H1 (cell line): ENCODE measurements at regions not wholly inside any gene's neighbourhood (a gene's known extent, or its start where the extent isn't known, plus 50 kb on each side); places are given as distances from the start of the nearest gene placed in this dataset.
A peak's percentile ranks its signal among the peaks of the same experiment; 100 is the strongest.

Experiments
- CTCF ChIA-PET: fragments of 300-600 bp; sonication (Branson Sonifier 250); formaldehyde crosslinking; loops from one replicate; lab custom pipeline; 2021; ENCODE audit not compliant: partially characterized antibody; lab: Charles Lee
- POLR2A ChIA-PET: fragments of 300-600 bp; sonication (Branson Sonifier 250); formaldehyde crosslinking; loops from one replicate; lab custom pipeline; 2021; ENCODE audit warnings: inconsistent platforms; ENCODE audit not compliant: partially characterized antibody; lab: Charles Lee
- DNase-seq, 2 experiments: peaks; one replicate each; pipeline versions ENCODE4 v3.0.0 to v3.0.0-alpha.2; 2010 to 2022; ENCODE audit warnings: low spot score in 2 of 2, low read depth in 1 of 2, mixed read lengths in 1 of 2
- FAIRE-seq: peaks from 2 replicates; lab custom pipeline; 2011; peaks lifted over from hg19 to GRCh38; lab: Jason Lieb, UNC
- H2AFZ ChIP-seq: 2 replicates; pipeline ENCODE4 v1.8.1; 2012; ENCODE audit warnings: low read length, inconsistent platforms
- H2AK5ac ChIP-seq: 2 replicates; pipeline ENCODE4 v1.6.1; 2013; ENCODE audit warnings: low read depth, low read length
- H2BK120ac ChIP-seq: replicated peaks from 2 replicates; pipeline ENCODE3; 2013; ENCODE audit warnings: low read depth, low read length, inconsistent platforms
- H2BK12ac ChIP-seq: 2 replicates; pipeline ENCODE4 v1.6.1; 2013; ENCODE audit warnings: low read depth, low read length
- H2BK15ac ChIP-seq: 2 replicates; pipeline ENCODE4 v1.6.1; 2013; ENCODE audit warnings: low read length
- H2BK20ac ChIP-seq: 2 replicates; pipeline ENCODE4 v1.6.1; 2013; ENCODE audit warnings: low read length
- H2BK5ac ChIP-seq: 2 replicates; pipeline ENCODE4 v1.6.1; 2013; ENCODE audit warnings: low read depth, low read length
- H3K14ac ChIP-seq: 2 replicates; pipeline ENCODE4 v1.6.1; 2013; ENCODE audit warnings: inconsistent platforms; ENCODE audit not compliant: insufficient read length
- H3K18ac ChIP-seq: 2 replicates; pipeline ENCODE4 v1.6.1; 2013; ENCODE audit warnings: low read length; ENCODE audit errors: extremely low read depth
- H3K23ac ChIP-seq: 2 replicates; pipeline ENCODE4 v1.6.1; 2013; ENCODE audit warnings: inconsistent platforms; ENCODE audit not compliant: insufficient read length
- H3K23me2 ChIP-seq: 2 replicates; pipeline ENCODE4 v1.6.1; 2013; ENCODE audit warnings: low read depth, low read length
- H3K27ac ChIP-seq: 2 replicates; pipeline ENCODE4 v1.6.1; 2011; ENCODE audit warnings: low read depth, low read length, inconsistent platforms
- H3K27me3 ChIP-seq, 4 experiments: replicated peaks in 1 of 4; 1 replicate in 1 of 4; 2 replicates in 3 of 4; pipeline versions ENCODE4 v1.6.1 to v1.8.1; 2011 to 2013; ENCODE audit warnings: low read length in 3 of 4, mild to moderate bottlenecking in 3 of 4, inconsistent platforms in 2 of 4, mixed read lengths in 2 of 4, moderate library complexity in 1 of 4; ENCODE audit not compliant: control insufficient read depth in 3 of 4, insufficient read depth in 3 of 4; ENCODE audit errors: extremely low read depth in 1 of 4
- H3K36me3 ChIP-seq, 4 experiments: 2 replicates each; pipeline versions ENCODE4 v1.6.1 to v1.8.1; 2011 to 2013; ENCODE audit warnings: mild to moderate bottlenecking in 4 of 4, low read length in 3 of 4, moderate library complexity in 2 of 4, control low read depth in 1 of 4, inconsistent platforms in 1 of 4; ENCODE audit not compliant: insufficient read depth in 4 of 4, control insufficient read depth in 2 of 4
- H3K4ac ChIP-seq: replicated peaks from 2 replicates; pipeline ENCODE3; 2013; ENCODE audit warnings: low read length, low read depth, mixed read lengths, inconsistent platforms; ENCODE audit not compliant: insufficient read length
- H3K4me1 ChIP-seq, 4 experiments: replicated peaks in 1 of 4; 1 replicate in 1 of 4; 2 replicates in 3 of 4; pipeline versions ENCODE4 v1.6.1 to v1.8.1; 2011 to 2013; ENCODE audit warnings: low read length in 3 of 4, inconsistent platforms in 2 of 4, mixed read lengths in 1 of 4; ENCODE audit not compliant: insufficient read depth in 4 of 4, control insufficient read depth in 3 of 4
- H3K4me2 ChIP-seq, 2 experiments: 2 replicates each; pipeline versions ENCODE4 v1.6.1 to v1.8.1; 2011 to 2013; ENCODE audit warnings: low read depth in 2 of 2, low read length in 2 of 2, control low read depth in 1 of 2, inconsistent platforms in 1 of 2, mild to moderate bottlenecking in 1 of 2; ENCODE audit not compliant: insufficient read depth in 1 of 2
- H3K4me3 ChIP-seq, 4 experiments: fragments of 200-600, 300-600 bp in 1 of 4; sonication (generic), shearing (Covaris generic), sonication (Bioruptor Twin) in 1 of 4; 2 replicates each; pipeline versions ENCODE4 v1.5.1 to v1.8.1; 2011 to 2016; ENCODE audit warnings: low read length in 4 of 4, low read depth in 3 of 4, control low read depth in 2 of 4, inconsistent platforms in 2 of 4, mild to moderate bottlenecking in 2 of 4, mixed read lengths in 1 of 4, moderate library complexity in 1 of 4; ENCODE audit not compliant: insufficient read depth in 2 of 4; ENCODE audit errors: extremely low read depth in 1 of 4
- H3K56ac ChIP-seq: replicated peaks from 2 replicates; pipeline ENCODE3; 2013; ENCODE audit warnings: low read depth, mild to moderate bottlenecking, mixed read lengths, low read length, inconsistent platforms; ENCODE audit not compliant: insufficient read length
- H3K79me1 ChIP-seq: 2 replicates; pipeline ENCODE4 v1.6.1; 2013; ENCODE audit warnings: low read depth, low read length, control low read depth
- H3K79me2 ChIP-seq, 2 experiments: 2 replicates each; pipeline versions ENCODE4 v1.6.1 to v1.8.1; 2012 to 2013; ENCODE audit warnings: low read length in 2 of 2, mild to moderate bottlenecking in 2 of 2, inconsistent platforms in 1 of 2; ENCODE audit not compliant: insufficient read depth in 2 of 2, control insufficient read depth in 1 of 2
- H3K9ac ChIP-seq, 4 experiments: replicated peaks in 1 of 4; 1 replicate in 1 of 4; 2 replicates in 3 of 4; pipeline versions ENCODE4 v1.6.1 to v1.8.1; 2011 to 2013; ENCODE audit warnings: low read depth in 3 of 4, low read length in 3 of 4, control low read depth in 2 of 4, mild to moderate bottlenecking in 2 of 4, moderate library complexity in 2 of 4, inconsistent platforms in 1 of 4; ENCODE audit errors: extremely low read depth in 1 of 4
- H3K9me3 ChIP-seq, 2 experiments: 2 replicates each; pipeline versions ENCODE4 v1.6.1 to v1.8.1; 2012 to 2013; ENCODE audit warnings: mild to moderate bottlenecking in 2 of 2, moderate library complexity in 2 of 2, control low read depth in 1 of 2, inconsistent platforms in 1 of 2, low read depth in 1 of 2, low read length in 1 of 2, mixed read lengths in 1 of 2; ENCODE audit not compliant: insufficient read depth in 2 of 2
- H4K20me1 ChIP-seq, 2 experiments: replicated peaks in 1 of 2; 2 replicates each; pipeline versions ENCODE3 to v1.8.1; 2011 to 2013; ENCODE audit warnings: inconsistent platforms in 2 of 2, low read length in 2 of 2, mild to moderate bottlenecking in 1 of 2; ENCODE audit not compliant: insufficient read depth in 2 of 2, control insufficient read depth in 1 of 2
- H4K5ac ChIP-seq: 2 replicates; pipeline ENCODE4 v1.6.1; 2013; ENCODE audit warnings: low read length, low read depth, mixed read lengths, inconsistent platforms; ENCODE audit not compliant: insufficient read length
- H4K8ac ChIP-seq: 2 replicates; pipeline ENCODE4 v1.8.0; 2013; ENCODE audit warnings: mild to moderate bottlenecking, moderate library complexity, low read length, inconsistent platforms; ENCODE audit not compliant: insufficient read depth; ENCODE audit errors: extremely low read depth
- H4K91ac ChIP-seq: replicated peaks from 2 replicates; pipeline ENCODE3; 2013; ENCODE audit warnings: low read length, mixed read lengths, inconsistent platforms; ENCODE audit not compliant: insufficient read length
- E2F6 ChIP-seq: IDR thresholded peaks from 2 replicates; pipeline ENCODE4 v1.6.1; 2012; ENCODE audit warnings: inconsistent platforms
- POU5F1 ChIP-seq: IDR thresholded peaks from 2 replicates; pipeline ENCODE4 v1.6.1; 2011; ENCODE audit warnings: low read depth, mild to moderate bottlenecking, low read length, moderate library complexity
- RAD21 ChIP-seq, 2 experiments: IDR thresholded peaks in 1 of 2; conservative IDR thresholded peaks in 1 of 2; 2 replicates each; pipeline ENCODE4 v1.6.1; 2011; ENCODE audit warnings: low read depth in 2 of 2, low read length in 2 of 2, improper control_type of control experiment in 1 of 2, inconsistent platforms in 1 of 2, mild to moderate bottlenecking in 1 of 2, moderate library complexity in 1 of 2
- RXRA ChIP-seq: IDR thresholded peaks from 2 replicates; pipeline ENCODE4 v1.6.1; 2011; ENCODE audit warnings: low read depth, mild to moderate bottlenecking, low read length, moderate library complexity; ENCODE audit not compliant: insufficient read depth
- YY1 ChIP-seq: IDR thresholded peaks from 2 replicates; pipeline ENCODE4 v1.6.1; 2011; ENCODE audit warnings: low read depth, mild to moderate bottlenecking, low read length
- WGBS, 2 experiments: shearing (Covaris generic) in 1 of 2; methylation state at CpG; one replicate each; pipeline versions ENCODE4 v1.1.6 to v1.1.7; 2013 to 2015; ENCODE audit warnings: low lambda C conversion rate in 2 of 2, mixed read lengths in 2 of 2, inconsistent platforms in 1 of 2, low coverage in 1 of 2, missing lambda C conversion rate in 1 of 2; ENCODE audit not compliant: insufficient replicate concordance in 2 of 2, insufficient coverage in 1 of 2, insufficient read length in 1 of 2; ENCODE audit errors: extremely low coverage in 1 of 2, missing lambda C conversion rate in 1 of 2; 5-methylcytosine and 5-hydroxymethylcytosine counted together
- TF ChIP-seq, protein P1 (sequence below): IDR thresholded peaks from 2 replicates; pipeline ENCODE4 v1.6.1; 2012; ENCODE audit warnings: inconsistent platforms

DNA sequence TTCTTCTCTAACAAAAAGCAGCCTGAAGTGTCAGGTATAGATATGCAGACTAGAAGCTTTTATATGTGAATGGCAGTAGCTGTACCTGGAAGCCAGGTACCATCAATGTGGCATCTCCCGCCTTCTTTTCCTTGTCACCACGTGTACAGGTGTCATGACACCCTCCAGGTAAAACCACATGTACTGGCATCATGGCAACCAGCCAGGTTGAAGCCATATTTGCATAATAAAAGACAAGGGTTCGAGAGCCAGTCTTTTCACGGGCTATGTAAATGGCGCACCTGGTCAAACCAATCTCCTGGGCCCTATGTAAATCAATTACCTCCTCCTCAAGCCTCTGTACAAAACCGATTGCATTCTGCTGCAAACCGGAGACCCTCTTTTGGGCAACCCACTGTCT lies 541.3 kb downstream of the CDH11 start:
- H3K36me3 ChIP-seq, result no peaks in the 10 kb centered on the region
- no peak overlapping the region for H2BK20ac ChIP-seq
- no peaks in the 10 kb centered on the region for H3K79me2 ChIP-seq
- FAIRE-seq, result no peak
- no peak overlapping the region for H3K27ac ChIP-seq
- H3K9ac ChIP-seq, result no peak overlapping the region
- 73% methylated on average over 7 of the region's 7 CpGs; no CpG with 5 or more reads in 1 of the 2 experiments for WGBS, 2 experiments
- H3K56ac ChIP-seq, result no peak overlapping the region
- H3K9me3 ChIP-seq, result no peaks in the 10 kb centered on the region
- H3K18ac ChIP-seq, result no peak overlapping the region
- H3K23ac ChIP-seq, result no peak overlapping the region
- H2AK5ac ChIP-seq, result no peak overlapping the region
- H2AFZ ChIP-seq, result no peak overlapping the region
- H4K91ac ChIP-seq, result no peak overlapping the region
- POLR2A ChIA-PET, result no interaction called here
- H3K4me3 ChIP-seq, result no peak overlapping the region
- CTCF ChIA-PET, result interaction anchor here (0.6 kb wide), 1 partner anchor 257 kb away, joined by 5 read pairs; no protein-coding TSS in a partner anchor
- no peak overlapping the region for H2BK120ac ChIP-seq
- peaks cover 0 to 3% (median 0%) of the 10 kb centered on the region in 4 experiments; a peak in 1 of 7 replicates for H3K4me1 ChIP-seq
- H3K4me2 ChIP-seq, result no peak overlapping the region
- no peaks in the 10 kb centered on the region for H3K79me1 ChIP-seq
- no peaks in the 10 kb centered on the region for H3K27me3 ChIP-seq
- H3K14ac ChIP-seq, result no peak overlapping the region
- no peaks in the 10 kb centered on the region for H4K20me1 ChIP-seq
- H3K23me2 ChIP-seq, result no peaks in the 10 kb centered on the region
- TF ChIP-seq RXRA (no peak), POU5F1 (peak; percentile 45; the same call in 1 of the 2 replicates), E2F6 (peak; percentile 98), YY1 (no peak), RAD21 (IDR thresholded peaks at IDR 0.05 in 1 of 2, conservative IDR thresholded peaks at IDR 0.05 in 1 of 2; ENCODE audit: low read depth in 2 of 2, low read length in 2 of 2) (no peak)
- TF ChIP-seq, protein P1, sequence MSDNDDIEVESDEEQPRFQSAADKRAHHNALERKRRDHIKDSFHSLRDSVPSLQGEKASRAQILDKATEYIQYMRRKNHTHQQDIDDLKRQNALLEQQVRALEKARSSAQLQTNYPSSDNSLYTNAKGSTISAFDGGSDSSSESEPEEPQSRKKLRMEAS, result peak; percentile 98
- H3K4ac ChIP-seq, result no peak overlapping the region
- H2BK15ac ChIP-seq, result no peak overlapping the region
- peak in 1 of 2 experiments; percentile 1 for DNase-seq
- no peak overlapping the region for H2BK12ac ChIP-seq
- H4K8ac ChIP-seq, result no peak overlapping the region
- no peak overlapping the region for H4K5ac ChIP-seq
- no peak overlapping the region for H2BK5ac ChIP-seq
